ENCODE measurements at regions not wholly inside any gene's neighbourhood (a gene's known extent, or its start where the extent isn't known, plus 50 kb on each side); places are given as distances from the start of the nearest gene placed in this dataset.

DNA sequence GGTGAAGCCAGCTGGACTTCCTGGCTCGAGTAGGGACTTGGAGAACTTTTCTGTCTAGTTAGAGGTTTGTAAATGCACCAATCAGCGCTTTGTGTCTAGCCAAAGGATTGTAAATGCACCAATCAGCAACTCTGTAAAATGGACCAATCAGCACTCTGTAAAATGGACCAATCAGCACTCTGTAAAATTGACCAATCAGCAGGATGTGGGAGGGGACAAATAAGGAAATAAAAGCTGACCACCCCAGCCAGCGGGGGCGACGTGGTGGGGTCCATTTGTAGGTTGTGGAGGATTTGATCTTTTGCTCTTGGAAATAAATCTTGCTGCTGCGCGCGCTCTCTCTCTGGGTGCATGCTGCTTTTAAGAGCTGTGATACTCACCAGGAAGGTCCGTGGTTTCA, 202.9 kb downstream of the MIAT start:
- H3K27ac Mint-ChIP-seq: no peak overlapping the region
- DNase-seq: no peak
- Histone ChIP-seq H4K5ac (ENCODE audit: insufficient read length, low read depth, low read length) (no peak overlapping the region), H2BK15ac (ENCODE audit: low read depth, low read length) (no peak overlapping the region), H4K20me1 (ENCODE audit: control insufficient read depth, insufficient read depth, insufficient read length) (no peaks in the 10 kb centered on the region), H3K4me2 (ENCODE audit: insufficient read depth, insufficient read length, low read length) (no peak overlapping the region), H3K9me3 (ENCODE audit: control insufficient read depth, low read depth, low read length) (no peaks in the 10 kb centered on the region), H3K18ac (ENCODE audit: insufficient read length, low read depth, low read length) (no peak overlapping the region), H2BK5ac (ENCODE audit: insufficient read length, low read length) (no peak overlapping the region), H4K91ac (ENCODE audit: insufficient read length, low read depth, low read length) (no peak overlapping the region), H3K79me1 (ENCODE audit: insufficient read depth, low read depth, low read length, poor library complexity, severe bottlenecking) (no peaks in the 10 kb centered on the region), H3K27ac (ENCODE audit: insufficient read length, low read depth, low read length) (no peak overlapping the region), H2BK20ac (ENCODE audit: low read depth, low read length, poor library complexity, severe bottlenecking) (no peak overlapping the region), H2BK120ac (ENCODE audit: low read depth, low read length, poor library complexity, severe bottlenecking) (no peak overlapping the region), H3K23me2 (ENCODE audit: insufficient read length, low read depth, low read length, poor library complexity, severe bottlenecking) (no peaks in the 10 kb centered on the region), H3K9ac (ENCODE audit: extremely low read depth, insufficient read length, low read length) (no peak overlapping the region), H3K14ac (ENCODE audit: insufficient read depth, low read length) (no peak overlapping the region), H3K27me3 (ENCODE audit: insufficient read depth, low read length) (no peaks in the 10 kb centered on the region), H4K8ac (replicated peaks; ENCODE audit: insufficient read length, low read depth, low read length) (no peak overlapping the region), H3K56ac (ENCODE audit: insufficient read length, low read depth, low read length) (no peak overlapping the region), H3K79me2 (ENCODE audit: insufficient read depth, low read length) (no peaks in the 10 kb centered on the region), H3K4me1 (ENCODE audit: insufficient read depth, low read length) (0 out of 2 replicates have a peak, but pooled peaks cover 2% of the 10 kb centered on the region), H3K4ac (ENCODE audit: low read depth, low read length) (no peak overlapping the region), H3T11ph (ENCODE audit: low read length) (no peak overlapping the region), H3K23ac (ENCODE audit: insufficient read length, low read depth, low read length) (no peak overlapping the region), H2AK5ac (ENCODE audit: insufficient read length, low read length) (no peak overlapping the region), H2AFZ (ENCODE audit: low read length) (no peak overlapping the region), H2BK12ac (ENCODE audit: insufficient read length, low read depth, low read length) (no peak overlapping the region)
- no CpG with 5 or more reads among the region's 9 CpGs for WGBS (ENCODE audit: extremely low coverage, insufficient read length, low lambda C conversion rate)
- TF ChIP-seq, protein P1, sequence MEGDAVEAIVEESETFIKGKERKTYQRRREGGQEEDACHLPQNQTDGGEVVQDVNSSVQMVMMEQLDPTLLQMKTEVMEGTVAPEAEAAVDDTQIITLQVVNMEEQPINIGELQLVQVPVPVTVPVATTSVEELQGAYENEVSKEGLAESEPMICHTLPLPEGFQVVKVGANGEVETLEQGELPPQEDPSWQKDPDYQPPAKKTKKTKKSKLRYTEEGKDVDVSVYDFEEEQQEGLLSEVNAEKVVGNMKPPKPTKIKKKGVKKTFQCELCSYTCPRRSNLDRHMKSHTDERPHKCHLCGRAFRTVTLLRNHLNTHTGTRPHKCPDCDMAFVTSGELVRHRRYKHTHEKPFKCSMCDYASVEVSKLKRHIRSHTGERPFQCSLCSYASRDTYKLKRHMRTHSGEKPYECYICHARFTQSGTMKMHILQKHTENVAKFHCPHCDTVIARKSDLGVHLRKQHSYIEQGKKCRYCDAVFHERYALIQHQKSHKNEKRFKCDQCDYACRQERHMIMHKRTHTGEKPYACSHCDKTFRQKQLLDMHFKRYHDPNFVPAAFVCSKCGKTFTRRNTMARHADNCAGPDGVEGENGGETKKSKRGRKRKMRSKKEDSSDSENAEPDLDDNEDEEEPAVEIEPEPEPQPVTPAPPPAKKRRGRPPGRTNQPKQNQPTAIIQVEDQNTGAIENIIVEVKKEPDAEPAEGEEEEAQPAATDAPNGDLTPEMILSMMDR (conservative IDR thresholded peaks at IDR 0.05): no peak
- no peak overlapping the region for H3K4me3 Mint-ChIP-seq
- H3K9me3 Mint-ChIP-seq: peaks cover 1 to 7% of the 10 kb centered on the region in 2 experiments; a peak in 3 of 5 replicates
- H3K27me3 Mint-ChIP-seq (ENCODE audit: low read depth): peaks cover 30% of the 10 kb centered on the region
- peaks cover 0 to 6% (median 3%) of the 10 kb centered on the region in 3 experiments; a peak in 3 of 7 replicates for H3K36me3 Mint-ChIP-seq (ENCODE audit: insufficient read depth in 1 of 3, low read depth in 3 of 3)
- H3K4me1 Mint-ChIP-seq: peaks cover 10 to 16% of the 10 kb centered on the region in 2 experiments
